ENCODE measurements at regions not wholly inside any gene's neighbourhood (a gene's known extent, or its start where the extent isn't known, plus 50 kb on each side); places are given as distances from the start of the nearest gene placed in this dataset.

DNA sequence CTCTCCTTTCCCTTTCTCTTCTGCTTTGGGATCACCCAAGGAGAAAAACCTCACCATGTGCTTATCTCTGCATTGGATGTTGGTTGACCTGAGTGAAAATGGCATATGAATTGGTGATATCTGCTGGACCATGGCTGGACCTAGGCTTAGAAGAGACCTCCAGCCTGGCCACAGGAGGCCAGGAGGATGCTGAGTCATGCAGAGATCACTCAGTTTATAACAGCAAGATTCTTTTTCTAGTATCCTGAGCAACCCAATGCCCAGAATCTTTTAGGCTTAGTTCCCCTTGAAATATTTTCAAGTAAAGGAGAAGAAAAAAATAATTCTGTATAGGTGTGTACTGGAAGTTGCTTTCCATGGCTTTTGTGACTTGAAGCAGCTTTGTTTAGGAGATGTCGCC lies 236.3 kb downstream of the KLF6 start:
- no peaks in the 10 kb centered on the region for H3K9me3 ChIP-seq
- H3K27ac ChIP-seq = no peak overlapping the region
- no peak for TF ChIP-seq CTCF (IDR thresholded peaks at IDR 0.05)
- H3K4me3 ChIP-seq = no peak overlapping the region
- H3K36me3 ChIP-seq = no peaks in the 10 kb centered on the region
- WGBS (ENCODE audit: insufficient coverage, low coverage, low lambda C conversion rate, missing lambda C conversion rate) = 70% methylated on average over 1 of the region's 1 CpG
- H3K27me3 ChIP-seq = no peaks in the 10 kb centered on the region
- H3K4me1 ChIP-seq = no peaks in the 10 kb centered on the region
- ATAC-seq = no peak
- DNase-seq = no peak
- intact Hi-C loops (cut with DNase I) = no loop called here

- no peak for DNase-seq
- intact Hi-C loops (cut with DNase I) = no loop called here
- H3K4me1 ChIP-seq = no peaks in the 10 kb centered on the region
- no peak overlapping the region for H3K27ac ChIP-seq
- no peaks in the 10 kb centered on the region for H3K9me3 ChIP-seq
- TF ChIP-seq POLR2A (IDR thresholded peaks at IDR 0.05) (no peak), CTCF (IDR thresholded peaks at IDR 0.05) (no peak)
- H3K36me3 ChIP-seq = no peaks in the 10 kb centered on the region
- no peaks in the 10 kb centered on the region for H3K27me3 ChIP-seq
- no peak overlapping the region for H3K4me3 ChIP-seq
- ATAC-seq = no peak
- 66% methylated on average over 7 of the region's 7 CpGs for whole genome bisulfite sequencing (ENCODE audit: insufficient coverage, low coverage, low lambda C conversion rate, missing lambda C conversion rate)
Measured at GRCh38 chr10:3548076-3548475, 236.9 kb downstream of the KLF6 start.

- intact Hi-C loops (cut with DNase I) = no loop called here
- DNase-seq = no peak
Measured at GRCh38 chr10:3544561-3544960, 240.4 kb downstream of the KLF6 start.

DNA sequence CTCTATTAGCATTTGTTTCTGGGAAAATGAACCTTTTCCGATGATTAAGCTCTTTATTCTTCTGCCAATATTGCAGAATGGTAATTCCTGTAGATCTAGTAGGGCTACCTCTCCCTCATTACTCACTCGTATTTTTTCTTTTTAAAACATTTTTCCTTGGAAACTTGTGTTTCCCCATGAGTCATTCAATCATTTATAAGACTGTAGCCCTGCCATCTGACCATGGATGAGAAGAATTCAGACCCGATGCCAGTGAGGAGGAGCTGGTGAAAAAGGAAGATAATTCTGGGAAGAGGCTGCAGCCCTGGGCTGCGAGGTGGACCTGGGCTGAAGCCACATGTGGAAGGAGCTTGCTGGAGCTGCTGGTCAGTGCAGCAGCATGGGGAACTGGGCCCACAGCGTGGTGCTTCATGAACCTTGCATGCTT lies 242.8 kb downstream of the KLF6 start:
- ATAC-seq = no peak
- intact Hi-C loops (cut with DNase I) = no loop called here

More at GRCh38 chr10:3544561-3544960, 240.4 kb downstream of the KLF6 start:
- no peak overlapping the region for H3K27ac ChIP-seq
- H3K36me3 ChIP-seq = no peaks in the 10 kb centered on the region
- no peak for ATAC-seq
- H3K9me3 ChIP-seq = no peaks in the 10 kb centered on the region
- no peaks in the 10 kb centered on the region for H3K4me1 ChIP-seq
- no peak overlapping the region for H3K4me3 ChIP-seq
- WGBS (ENCODE audit: insufficient coverage, low coverage, low lambda C conversion rate, missing lambda C conversion rate) = 66% methylated on average over 4 of the region's 4 CpGs
- H3K27me3 ChIP-seq = no peaks in the 10 kb centered on the region
- TF ChIP-seq POLR2A (IDR thresholded peaks at IDR 0.05) (no peak), CTCF (IDR thresholded peaks at IDR 0.05) (no peak)

More for the DNA sequence above, 242.8 kb downstream of the KLF6 start:
- Histone ChIP-seq H3K36me3 (no peaks in the 10 kb centered on the region), H3K27me3 (no peaks in the 10 kb centered on the region), H3K27ac (no peak overlapping the region), H3K4me3 (no peak overlapping the region), H3K9me3 (no peaks in the 10 kb centered on the region), H3K4me1 (no peaks in the 10 kb centered on the region)
- no peak for DNase-seq
- TF ChIP-seq CTCF (IDR thresholded peaks at IDR 0.05) (no peak), POLR2A (IDR thresholded peaks at IDR 0.05) (no peak)
- 70% methylated on average over 5 of the region's 5 CpGs for WGBS (ENCODE audit: insufficient coverage, low coverage, low lambda C conversion rate, missing lambda C conversion rate)

Measured in right lobe of liver (tissue), 6 donors.